ELR (cell line): ENCODE measurements at regions not wholly inside any gene's neighbourhood (a gene's known extent, or its start where the extent isn't known, plus 50 kb on each side); places are given as distances from the start of the nearest gene placed in this dataset.

ENCODE experiments used
- DNase-seq: peaks from one replicate; pipeline ENCODE4 v3.0.0-alpha.2; 2015; ENCODE audit warnings: low read depth

DNA sequence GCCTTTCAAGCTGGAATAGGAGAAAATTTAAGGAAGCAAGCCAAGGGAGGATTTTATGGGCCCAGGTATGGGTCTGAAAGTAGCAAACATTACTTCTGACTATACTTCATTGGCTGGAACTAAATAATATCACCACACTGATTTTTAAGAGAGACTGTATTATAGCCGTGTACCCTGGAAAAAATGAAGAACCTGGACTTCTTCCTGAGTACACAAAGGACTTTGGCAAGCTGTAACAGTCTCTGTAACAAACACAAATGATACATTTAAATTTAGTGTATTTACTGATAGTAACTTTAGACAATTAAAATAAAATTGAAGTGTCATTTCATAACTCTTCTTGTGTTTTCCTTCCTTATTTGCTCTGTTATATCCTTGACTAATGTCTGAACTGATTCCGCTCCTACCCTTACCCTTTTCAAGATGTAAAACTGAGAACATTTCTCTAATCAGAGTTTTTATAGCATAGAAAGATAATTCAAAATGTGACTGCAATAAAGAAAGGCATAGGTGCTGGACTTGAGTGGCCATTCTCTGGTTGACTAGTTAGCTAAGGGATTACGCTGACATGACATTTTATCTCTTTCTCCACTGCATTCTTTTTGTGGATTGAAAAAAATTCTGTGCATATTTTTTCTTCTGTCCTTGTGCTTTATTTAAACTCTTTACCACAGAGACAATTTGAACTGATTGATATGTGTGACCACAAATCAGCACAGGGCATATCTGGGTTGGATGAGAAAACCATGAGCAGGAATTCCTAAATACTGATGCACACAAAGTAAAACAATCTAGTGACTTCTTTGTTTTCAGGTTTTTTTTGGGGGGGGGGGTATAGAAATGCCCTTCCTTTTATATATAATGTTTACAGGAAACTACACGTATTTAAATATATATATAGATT is 349.7 kb downstream of the MDFIC start:
- peak; percentile 20 for DNase-seq

DNA sequence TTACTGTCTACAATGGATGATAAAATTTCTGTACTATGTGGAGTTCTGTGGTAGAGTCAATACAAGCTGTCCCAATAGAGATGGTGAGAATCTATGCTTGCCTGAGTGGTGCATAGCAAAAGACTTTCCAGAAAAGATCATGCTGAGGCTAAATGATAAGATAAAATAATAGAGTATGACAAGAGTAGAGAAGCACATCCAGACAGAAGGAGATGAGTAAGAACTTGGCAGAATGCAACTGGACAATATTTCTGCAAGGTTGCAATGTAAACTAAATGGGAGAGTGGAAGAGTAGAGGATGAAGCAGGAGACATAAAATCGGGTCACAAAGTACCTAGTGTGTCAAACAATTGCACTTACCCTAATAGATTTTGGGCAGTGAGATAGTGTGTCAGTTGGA is 347.6 kb downstream of the MDFIC start:
- no peak for DNase-seq

DNA sequence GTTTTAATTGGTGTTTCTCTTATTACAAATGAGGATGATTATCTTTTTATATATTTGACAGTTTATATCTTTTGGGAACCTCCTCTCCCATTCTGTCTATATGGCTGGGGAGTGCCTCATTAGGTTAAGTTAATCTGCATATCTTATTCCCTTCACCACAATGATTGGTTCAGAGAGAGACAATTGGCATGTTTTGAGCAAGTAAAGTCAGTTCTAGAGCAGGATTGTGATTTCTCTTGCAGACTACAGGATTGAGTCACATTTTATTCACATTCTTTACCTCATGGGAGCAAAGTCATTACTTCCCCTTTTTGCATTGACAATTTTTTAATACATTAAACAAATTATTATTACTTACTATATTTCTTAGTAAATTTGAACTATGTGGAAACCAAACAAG is 345.6 kb downstream of the MDFIC start:
- no peak for DNase-seq

DNA sequence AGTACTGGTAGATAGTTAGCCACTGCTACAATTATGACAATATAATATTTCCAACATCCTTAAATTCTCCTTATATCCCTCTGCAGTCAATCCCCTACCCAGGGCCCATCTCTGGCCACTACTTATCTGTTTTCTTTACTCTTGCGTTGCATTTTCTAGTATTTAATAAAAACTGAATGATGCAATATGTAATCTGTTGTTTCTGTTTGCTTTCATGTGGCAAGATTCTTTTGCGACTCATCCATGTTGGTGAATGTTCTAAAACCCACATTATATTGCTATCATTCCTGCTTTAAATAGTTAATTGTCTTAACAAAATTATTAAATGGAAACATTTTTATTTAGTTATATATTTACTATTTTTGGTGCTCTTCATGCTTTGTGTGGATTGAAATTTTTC is 338.5 kb downstream of the MDFIC start:
- DNase-seq = peak; percentile 46

DNA sequence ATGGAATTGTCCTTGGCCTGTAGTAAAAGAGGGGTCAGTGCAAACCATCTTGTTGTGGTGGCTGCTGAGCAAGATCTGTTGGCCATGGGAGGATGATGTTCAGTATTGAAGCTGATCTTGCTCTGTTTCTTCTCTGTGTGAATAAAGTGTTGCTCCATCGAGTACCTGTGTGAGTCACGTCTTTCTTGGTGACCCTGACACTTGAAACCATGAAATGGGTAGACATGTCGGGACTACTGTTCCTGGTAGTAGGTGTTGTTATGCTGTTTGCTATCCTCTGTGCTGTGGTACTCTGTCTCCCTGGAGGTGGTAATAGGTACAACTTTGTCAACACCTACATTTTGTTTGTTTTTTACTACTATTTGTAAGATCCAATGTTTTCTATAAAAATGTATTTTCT is 330.6 kb downstream of the MDFIC start:
- no peak for DNase-seq

DNA sequence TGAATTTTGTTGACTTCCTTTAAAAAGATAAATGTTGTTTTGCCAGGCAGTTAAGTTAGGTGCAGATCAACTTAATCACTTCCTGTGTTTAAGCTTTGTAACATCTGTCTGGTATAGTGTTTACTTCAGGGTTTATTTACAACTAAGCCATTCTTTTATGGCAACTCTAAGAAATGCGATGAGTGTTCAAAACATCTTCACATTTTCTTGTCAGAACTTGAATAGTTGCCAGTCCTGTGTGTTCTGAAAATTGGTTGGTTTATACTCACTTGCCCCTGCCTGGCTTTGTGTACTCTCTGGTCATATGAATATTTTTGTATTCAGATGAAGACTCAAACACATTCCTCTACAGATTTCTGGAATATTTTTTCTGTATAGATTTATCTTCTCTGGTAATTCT is 327.2 kb downstream of the MDFIC start:
- peak; percentile 53 for DNase-seq

DNA sequence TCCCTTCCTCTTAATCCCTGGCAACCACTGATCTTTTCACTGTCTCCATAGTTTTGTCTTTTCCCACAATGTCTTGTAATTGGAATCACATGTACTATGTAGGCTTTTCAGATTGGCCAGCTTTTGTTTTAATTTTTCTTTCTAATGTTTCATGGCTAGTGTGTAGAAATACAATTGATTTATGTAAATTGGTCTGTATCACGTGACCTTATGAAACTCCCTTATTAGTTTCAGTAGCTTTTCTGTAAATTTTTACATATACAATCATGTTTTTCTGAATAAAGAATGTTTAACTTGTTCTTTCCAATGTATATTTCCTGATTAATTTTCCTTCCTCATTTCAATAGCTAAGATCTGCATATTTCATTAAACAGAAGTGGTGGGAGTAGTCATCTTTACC is 319.3 kb downstream of the MDFIC start:
- no peak for DNase-seq

DNA sequence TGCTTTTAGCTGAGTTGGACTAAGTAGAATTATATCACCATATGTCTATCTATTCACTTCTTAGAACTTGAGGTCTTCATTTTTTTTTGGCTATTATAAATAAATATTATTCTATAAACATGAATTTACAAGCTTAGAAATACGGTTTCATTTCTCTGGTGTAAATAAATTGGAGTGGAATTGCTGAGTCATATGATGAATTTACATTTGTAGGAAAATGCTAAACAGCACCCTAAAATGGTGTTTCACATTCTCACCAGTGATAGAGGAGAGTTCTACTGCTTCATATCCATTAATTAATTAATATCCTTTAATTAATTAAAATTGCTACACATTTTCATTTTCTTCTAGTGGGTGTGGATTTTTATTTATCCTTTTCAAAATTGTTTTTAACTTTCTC is 318.3 kb downstream of the MDFIC start:
- DNase-seq = no peak

DNA sequence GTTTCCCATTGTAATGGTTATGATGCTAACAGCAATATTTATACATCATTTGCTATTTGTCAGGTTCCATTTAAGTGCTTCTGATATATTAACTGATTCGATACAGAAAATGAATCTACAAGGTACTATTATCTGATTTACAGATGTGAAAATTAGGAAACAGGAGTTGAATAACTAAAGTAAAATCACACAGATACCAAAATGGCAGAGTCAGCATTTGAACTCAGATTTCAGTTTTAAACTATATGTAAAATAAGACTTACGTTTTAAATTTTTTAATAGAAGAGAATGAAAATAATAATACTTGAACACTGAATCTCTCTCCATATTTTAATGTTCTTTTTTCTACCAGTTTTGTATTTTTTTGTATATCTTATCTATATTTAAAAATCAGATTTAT is 313.2 kb downstream of the MDFIC start:
- no peak for DNase-seq

DNA sequence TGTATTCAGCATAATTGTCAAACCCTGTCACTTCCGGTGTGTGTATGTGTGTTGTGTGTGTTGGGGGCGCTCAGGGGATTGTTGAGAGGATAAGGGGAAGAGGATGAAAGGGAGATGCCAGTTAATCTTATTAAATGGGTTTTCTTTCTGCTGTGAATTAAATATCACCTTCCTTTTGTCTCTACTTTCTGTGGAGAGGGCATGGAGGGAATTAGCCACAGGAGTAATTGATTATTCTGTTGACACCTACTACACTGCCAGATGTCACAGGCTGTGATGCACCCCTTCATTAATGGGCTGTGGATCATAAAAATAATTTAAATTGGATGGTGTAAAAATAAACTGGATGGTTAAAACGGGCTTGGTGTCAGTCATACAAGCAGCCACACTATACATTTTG is 311.9 kb downstream of the MDFIC start:
- no peak for DNase-seq

DNA sequence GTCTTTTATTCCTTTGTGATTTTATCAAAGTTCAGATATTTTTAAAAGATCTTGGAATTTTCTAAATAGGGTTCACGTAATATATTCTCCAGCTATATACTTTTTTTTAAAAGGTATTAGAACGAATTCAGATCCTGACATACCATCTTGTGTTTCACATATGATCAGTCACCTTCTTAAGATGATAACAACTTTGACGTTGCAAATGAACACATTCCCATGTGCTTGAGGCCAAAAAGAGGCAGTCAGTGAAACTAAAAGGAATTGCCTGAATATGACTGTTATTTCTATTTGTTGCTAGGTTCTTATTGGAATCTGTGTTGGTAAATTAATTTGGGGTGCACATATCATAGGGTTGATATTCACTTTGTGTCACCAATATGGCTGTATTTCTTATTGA is 310.1 kb downstream of the MDFIC start:
- no peak for DNase-seq

DNA sequence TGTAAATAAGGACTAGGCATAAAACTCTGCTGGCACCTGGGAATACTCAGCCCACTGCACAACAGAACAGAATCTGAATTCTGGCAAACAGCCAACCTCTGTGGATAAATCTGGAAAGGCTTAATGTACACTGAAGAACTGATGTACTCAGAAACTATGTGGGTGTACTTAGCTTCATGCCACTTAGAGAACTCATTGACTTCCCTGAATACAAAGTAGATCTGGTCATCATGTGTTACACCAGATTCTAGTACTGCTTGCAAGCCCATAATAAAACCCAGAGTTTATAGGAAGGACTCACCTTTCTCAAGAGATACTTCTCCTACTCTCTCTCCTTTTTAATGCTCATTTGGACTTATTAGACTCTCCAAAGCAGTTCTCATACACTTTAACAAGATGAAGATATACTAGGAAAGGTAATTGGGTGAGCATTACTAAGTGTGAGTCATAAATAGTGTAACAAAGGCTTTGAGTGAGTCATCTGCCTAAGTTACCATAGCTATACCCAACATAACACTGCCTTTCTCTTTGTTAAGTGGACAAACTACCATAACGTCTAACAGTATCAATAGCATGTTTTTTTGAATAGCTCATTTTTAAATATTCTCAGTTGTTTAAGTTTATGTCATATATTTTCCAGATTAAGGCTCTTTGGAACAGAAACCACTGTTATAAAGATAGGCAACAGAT is 309.1 kb downstream of the MDFIC start:
- peak; percentile 95 for DNase-seq

DNA sequence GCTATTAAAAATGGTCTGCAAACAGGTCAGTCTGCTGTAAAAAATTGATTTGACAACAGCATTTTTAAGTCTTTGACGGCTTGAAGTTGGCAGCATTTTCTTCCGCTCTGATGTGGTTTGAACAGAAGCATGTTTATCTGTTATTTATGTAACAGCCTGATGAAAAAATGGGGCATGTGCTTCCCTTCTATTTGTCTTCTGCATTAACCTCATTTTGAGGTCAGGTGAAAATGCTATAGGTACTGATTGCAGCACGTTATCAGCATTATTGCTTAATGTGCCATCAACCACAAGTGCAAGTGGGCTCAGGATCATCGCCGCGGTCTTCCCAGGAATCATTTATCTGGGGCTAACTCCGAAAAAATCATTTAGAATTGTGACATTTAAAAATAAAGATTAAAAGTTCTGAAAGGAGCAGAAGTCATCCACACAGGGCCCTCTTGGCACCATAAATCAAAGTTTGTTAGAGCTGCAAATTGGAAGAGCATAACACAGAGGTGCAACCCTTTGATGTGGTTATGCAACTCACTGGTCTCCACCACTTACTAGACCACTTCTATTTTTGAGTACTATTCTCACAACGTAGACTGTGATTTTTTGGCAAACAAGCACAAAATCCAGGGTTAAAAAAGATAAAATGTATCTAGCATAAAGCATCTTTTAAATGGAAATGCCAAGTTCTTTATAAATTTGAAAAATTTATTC is 307.7 kb downstream of the MDFIC start:
- no peak for DNase-seq

DNA sequence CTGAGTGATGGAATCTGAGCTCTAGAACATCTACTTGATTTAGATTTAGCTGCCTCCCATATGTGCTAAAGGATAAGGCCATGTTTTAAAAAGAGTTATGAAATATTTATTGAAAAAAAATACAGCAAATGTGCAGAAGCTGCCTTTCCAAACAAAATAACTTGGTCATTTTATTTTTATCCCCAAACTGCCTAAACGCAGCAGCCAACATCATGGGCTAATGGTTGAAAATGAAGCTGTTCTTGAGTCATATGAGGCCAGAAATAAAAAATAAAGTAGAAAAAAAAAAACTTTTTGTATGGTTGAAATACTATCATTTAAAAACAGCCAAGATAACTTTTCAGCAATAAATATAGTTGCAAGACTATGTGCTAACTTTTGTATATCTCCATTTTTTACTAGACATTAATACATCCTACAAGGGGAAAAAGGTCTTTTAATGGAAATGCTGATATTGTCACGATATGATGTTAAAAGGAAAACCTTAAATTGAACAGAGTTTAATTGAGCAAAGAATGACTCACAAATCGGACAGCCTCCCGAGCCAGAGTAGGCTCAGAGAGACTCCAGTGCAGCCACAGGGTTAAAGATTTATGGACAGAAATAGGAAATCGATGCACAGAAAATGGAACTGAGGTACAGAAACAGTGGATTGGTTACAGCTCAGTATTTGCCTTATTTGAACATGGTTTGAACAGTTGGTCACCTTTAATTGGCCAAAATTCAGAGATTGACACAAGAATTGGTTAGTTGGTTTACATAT is 305.8 kb downstream of the MDFIC start:
- DNase-seq = no peak

DNA sequence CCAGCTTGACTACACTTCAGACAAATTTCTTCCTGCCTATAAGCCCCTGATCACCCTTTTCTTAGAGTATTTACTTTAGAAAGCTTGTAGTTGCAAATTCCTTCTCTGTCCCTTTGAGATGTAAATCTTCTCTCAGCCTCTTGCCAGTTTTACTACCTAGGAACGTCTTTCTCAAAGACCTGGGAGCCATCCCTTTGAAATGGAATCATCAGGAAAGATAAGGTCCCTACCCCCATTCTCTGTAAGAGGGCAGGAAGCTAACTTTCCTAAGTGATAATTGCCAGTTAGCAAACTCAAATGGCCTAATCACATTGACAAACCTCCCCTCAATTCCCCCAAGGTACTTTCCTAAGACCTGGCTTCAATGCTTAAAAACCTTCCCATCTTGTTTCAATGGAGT is 304.5 kb downstream of the MDFIC start:
- DNase-seq = no peak

DNA sequence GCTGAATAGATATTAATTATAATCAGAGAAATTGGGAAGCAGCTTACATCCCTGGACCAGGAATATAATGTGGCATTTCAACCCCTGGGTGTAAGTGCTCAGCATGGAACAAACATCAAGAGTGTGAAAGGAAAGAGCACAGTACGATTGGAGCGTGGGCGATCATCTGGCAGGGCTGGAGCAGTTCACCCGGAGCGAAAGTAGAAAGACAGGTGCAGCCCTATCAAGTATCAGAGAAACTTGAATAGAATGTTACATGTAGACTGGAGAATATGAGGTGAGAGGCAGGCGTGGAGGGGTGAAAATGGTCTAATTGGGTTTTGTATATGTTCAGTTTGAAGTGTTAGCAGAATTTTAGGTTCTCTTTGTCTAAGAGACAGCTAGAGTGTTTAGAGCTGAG is 303.0 kb downstream of the MDFIC start:
- no peak for DNase-seq

DNA sequence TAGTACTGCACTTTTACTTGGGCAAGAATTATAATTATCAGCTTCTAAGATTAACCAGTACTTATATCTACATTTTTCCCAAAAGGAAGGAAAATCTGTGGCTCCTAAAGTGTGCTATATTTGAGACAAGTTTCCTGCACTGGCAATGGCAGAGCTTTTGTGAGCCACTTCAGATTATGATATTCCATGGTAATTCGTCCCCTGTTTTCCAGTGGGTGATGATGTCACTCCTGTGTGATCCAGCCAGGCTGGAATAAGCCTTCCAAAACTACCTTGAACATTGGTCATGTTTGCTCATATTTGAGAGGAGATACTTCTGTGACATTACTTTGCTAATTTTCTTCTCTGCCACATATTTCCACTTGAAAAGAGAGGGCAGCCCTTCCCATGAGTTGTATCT is 302.1 kb downstream of the MDFIC start:
- DNase-seq = no peak

DNA sequence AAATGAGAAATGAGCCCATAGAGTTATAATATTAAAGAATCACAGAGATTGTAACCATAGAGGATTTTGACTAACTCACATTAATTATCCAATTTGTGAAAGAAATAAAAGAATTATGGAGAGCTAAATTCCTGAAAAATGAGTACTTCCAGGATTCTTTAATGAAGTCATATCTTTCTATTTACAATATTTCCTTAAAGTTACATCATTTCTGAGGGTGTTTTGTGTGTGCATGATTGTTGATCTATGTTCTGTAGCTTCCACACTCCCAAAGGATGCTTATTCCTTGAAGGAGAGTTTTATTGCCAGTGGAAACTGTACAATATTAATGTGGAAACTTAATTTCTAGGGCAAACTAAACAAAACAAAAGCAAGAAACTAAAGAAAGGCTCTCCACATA is 299.6 kb downstream of the MDFIC start:
- DNase-seq = no peak

DNA sequence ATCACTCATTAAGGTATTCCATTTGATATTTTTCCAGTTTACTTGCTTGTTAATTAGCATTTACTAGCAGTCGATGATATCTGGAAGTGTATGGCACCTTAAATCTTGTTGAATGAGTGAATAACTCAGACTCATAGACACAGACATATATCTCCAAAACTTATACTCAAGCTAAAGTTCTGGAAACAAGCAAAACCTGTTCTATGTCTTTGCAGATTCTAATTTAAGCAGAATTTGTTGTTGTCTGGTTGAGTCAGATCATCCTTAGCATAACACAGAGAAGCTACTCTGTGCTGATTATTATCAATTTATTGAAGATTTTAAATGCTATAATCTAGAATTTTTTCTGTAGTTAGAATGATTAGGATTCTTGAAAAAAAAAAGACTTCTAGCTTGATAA is 296.2 kb downstream of the MDFIC start:
- DNase-seq = no peak

DNA sequence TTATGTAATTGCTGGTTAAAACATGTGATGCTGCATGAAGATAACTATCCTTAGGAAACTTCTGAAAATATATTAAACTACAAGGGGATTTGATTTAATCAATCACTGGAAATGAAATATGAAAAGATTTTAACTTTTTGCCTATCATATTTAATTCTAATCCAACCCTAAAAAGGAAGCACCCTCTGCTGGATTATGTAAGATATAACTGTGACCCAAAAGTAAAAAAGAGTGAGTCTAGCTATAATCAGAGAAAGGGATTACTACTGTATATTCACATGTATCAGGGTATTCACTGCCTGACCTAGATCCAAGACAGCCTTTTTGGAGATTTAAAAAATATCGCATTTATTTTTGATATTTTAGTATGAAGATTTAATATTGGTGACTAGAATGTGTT is 295.5 kb downstream of the MDFIC start:
- DNase-seq = peak; percentile 30

DNA sequence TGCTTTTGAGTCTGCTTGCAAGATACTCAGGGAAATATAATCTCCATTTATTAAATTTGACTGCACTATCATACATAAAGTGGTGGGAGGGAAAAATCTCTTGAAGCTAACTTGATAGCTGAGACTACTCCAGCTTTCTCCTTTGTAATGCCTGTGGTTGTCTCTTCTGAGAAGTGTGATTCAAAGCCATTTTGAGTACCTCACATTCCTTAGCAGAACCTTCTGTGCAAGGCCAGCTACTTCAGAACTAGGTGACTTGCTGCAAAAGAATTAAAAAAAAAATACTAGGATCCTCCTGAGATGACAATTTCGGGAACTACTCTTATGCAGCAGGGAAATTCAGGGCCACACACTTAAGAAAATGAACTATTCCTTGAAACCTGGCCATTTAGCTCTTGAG is 294.8 kb downstream of the MDFIC start:
- DNase-seq = no peak

DNA sequence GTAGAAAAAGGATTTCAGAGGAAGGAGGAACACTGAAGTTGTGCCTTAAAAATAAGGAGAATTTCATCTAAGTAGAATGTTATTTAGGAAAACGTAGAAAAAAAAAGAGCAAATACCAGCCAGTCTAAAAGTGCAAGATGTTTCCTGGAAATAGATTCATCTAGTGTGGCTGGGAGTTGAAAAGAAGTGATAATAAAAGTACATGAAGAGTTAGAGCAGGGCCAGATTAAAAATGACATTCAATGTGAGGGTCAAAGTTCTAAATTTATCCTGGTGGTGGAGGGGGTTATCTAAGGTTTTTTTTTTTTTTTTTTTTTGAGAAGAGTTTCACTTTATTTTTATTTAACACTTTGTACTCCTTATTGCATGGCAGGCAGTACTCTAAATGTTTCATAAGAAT is 289.3 kb downstream of the MDFIC start:
- DNase-seq = no peak
